ENCODE measurements at regions not wholly inside any gene's neighbourhood (a gene's known extent, or its start where the extent isn't known, plus 50 kb on each side); places are given as distances from the start of the nearest gene placed in this dataset.

DNA sequence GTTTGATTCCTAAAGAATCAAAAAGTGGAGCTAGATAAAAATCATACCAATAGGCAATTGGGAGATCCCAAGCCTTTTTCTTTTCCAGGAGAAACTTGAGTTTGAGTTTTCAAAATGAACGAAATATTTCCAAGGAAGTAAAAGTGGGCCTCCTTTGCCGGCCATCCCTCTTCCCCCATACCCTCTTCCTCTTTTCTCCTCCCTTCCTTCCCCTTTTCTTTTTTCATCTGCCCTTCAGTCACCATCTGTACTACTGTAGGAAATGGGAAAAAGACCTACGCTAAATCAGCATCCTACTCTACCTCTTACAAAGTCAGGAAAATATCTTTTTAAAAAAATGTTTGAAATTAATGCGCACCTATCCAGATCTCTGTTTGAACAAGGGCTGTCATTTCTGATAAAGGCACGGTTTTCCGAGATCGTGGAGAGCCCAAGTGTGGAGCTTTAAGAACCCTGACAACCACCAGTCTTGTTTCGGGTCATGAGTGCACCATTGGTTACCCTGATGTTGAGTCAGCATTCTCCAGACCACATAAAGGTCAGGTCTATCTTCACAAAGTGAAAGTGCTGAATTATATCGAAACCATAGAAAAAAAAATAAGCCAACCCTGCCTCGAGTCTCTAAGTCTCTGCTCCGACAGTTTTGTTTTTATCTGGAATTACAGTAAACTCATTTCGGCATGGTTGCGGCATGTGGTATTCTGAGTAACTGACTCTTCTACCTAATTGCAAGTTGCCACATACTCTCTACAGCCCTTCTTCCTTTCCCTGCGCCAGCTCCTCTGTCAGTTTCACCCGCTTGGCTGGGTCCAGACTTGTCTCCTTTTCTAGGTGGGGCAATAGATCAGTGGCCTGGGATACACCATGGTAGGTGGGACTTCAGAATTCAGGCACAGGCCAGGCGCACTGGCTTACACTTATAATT, 140.2 kb upstream of the KLF3 start (continued):
- TF ChIP-seq ZNF41 (CRISPR knock-in tag; conservative IDR thresholded peaks at IDR 0.05) (no peak), HDAC6 (IDR thresholded peaks at IDR 0.05; ENCODE audit: low read depth, low read length) (no peak), SRF (CRISPR knock-in tag; IDR thresholded peaks at IDR 0.05) (no peak), MCM2 (IDR thresholded peaks at IDR 0.05; ENCODE audit: low read depth) (no peak), FOXP1 (CRISPR knock-in tag; IDR thresholded peaks at IDR 0.05) (no peak), DIDO1 (tag; IDR thresholded peaks at IDR 0.05; ENCODE audit: low read depth) (no peak; the same call in 1 of the 2 replicates), ATF4 (CRISPR knock-in tag; IDR thresholded peaks at IDR 0.05) (peak; percentile 35; the same call in 1 of the 2 replicates), ZNF589 (CRISPR knock-in tag; IDR thresholded peaks at IDR 0.05; ENCODE audit: low read depth) (peak; percentile 74), EP400 (IDR thresholded peaks at IDR 0.05) (no peak), KDM1A (IDR thresholded peaks at IDR 0.05) (no peak), PTTG1 (tag; IDR thresholded peaks at IDR 0.05; ENCODE audit: low read depth) (0 out of 2 replicates have a peak, but pooled peaks have one; percentile 7), FUS (optimal IDR thresholded peaks at IDR 0.05; ENCODE audit: low read depth, low read length) (no peak), ESRRA (IDR thresholded peaks at IDR 0.05; ENCODE audit: borderline replicate concordance, low read depth) (peak; percentile 60; the same call in 1 of the 2 replicates), WHSC1 (IDR thresholded peaks at IDR 0.05; ENCODE audit: low read length) (no peak), RFX7 (CRISPR knock-in tag; IDR thresholded peaks at IDR 0.05) (no peak), BDP1 (IDR thresholded peaks at IDR 0.05; ENCODE audit: insufficient read depth, insufficient read length) (no peak), NFIX (CRISPR knock-in tag; IDR thresholded peaks at IDR 0.05; ENCODE audit: low read depth) (no peak)
- TF ChIP-seq, protein P1, sequence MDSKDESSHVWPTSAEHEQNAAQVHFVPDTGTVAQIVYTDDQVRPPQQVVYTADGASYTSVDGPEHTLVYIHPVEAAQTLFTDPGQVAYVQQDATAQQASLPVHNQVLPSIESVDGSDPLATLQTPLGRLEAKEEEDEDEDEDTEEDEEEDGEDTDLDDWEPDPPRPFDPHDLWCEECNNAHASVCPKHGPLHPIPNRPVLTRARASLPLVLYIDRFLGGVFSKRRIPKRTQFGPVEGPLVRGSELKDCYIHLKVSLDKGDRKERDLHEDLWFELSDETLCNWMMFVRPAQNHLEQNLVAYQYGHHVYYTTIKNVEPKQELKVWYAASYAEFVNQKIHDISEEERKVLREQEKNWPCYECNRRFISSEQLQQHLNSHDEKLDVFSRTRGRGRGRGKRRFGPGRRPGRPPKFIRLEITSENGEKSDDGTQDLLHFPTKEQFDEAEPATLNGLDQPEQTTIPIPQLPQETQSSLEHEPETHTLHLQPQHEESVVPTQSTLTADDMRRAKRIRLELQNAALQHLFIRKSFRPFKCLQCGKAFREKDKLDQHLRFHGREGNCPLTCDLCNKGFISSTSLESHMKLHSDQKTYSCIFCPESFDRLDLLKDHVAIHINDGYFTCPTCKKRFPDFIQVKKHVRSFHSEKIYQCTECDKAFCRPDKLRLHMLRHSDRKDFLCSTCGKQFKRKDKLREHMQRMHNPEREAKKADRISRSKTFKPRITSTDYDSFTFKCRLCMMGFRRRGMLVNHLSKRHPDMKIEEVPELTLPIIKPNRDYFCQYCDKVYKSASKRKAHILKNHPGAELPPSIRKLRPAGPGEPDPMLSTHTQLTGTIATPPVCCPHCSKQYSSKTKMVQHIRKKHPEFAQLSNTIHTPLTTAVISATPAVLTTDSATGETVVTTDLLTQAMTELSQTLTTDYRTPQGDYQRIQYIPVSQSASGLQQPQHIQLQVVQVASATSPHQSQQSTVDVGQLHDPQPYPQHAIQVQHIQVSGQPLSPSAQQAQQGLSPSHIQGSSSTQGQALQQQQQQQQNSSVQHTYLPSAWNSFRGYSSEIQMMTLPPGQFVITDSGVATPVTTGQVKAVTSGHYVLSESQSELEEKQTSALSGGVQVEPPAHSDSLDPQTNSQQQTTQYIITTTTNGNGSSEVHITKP (IDR thresholded peaks at IDR 0.05; ENCODE audit: partially characterized antibody) = no peak
- TF ChIP-seq, protein P2, sequence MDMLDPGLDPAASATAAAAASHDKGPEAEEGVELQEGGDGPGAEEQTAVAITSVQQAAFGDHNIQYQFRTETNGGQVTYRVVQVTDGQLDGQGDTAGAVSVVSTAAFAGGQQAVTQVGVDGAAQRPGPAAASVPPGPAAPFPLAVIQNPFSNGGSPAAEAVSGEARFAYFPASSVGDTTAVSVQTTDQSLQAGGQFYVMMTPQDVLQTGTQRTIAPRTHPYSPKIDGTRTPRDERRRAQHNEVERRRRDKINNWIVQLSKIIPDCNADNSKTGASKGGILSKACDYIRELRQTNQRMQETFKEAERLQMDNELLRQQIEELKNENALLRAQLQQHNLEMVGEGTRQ (CRISPR knock-in tag; IDR thresholded peaks at IDR 0.05) = no peak
- TF ChIP-seq, protein P3, sequence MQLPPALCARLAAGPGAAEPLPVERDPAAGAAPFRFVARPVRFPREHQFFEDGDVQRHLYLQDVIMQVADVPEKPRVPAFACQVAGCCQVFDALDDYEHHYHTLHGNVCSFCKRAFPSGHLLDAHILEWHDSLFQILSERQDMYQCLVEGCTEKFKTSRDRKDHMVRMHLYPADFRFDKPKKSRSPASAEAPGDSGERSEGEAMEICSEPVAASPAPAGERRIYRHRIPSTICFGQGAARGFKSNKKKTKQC (CRISPR knock-in tag; IDR thresholded peaks at IDR 0.05) = no peak
- TF ChIP-seq, protein P4, sequence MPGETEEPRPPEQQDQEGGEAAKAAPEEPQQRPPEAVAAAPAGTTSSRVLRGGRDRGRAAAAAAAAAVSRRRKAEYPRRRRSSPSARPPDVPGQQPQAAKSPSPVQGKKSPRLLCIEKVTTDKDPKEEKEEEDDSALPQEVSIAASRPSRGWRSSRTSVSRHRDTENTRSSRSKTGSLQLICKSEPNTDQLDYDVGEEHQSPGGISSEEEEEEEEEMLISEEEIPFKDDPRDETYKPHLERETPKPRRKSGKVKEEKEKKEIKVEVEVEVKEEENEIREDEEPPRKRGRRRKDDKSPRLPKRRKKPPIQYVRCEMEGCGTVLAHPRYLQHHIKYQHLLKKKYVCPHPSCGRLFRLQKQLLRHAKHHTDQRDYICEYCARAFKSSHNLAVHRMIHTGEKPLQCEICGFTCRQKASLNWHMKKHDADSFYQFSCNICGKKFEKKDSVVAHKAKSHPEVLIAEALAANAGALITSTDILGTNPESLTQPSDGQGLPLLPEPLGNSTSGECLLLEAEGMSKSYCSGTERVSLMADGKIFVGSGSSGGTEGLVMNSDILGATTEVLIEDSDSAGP (CRISPR knock-in tag; IDR thresholded peaks at IDR 0.05) = peak; percentile 74; the same call in 1 of the 2 replicates

All from K562 (cell line).